GM12878 (cell line): ENCODE measurements at regions not wholly inside any gene's neighbourhood (a gene's known extent, or its start where the extent isn't known, plus 50 kb on each side); places are given as distances from the start of the nearest gene placed in this dataset.

Source experiments
- ATAC-seq: fragments of 200-7000 bp; cut with Tn5 transposase; 3 replicates; pipeline ENCODE4 v1.9.1; 2020; ENCODE audit warnings: mild to moderate bottlenecking, moderate library complexity
- BruUV-seq: library from RNA; stranded (reverse); fragments of 400-500 nt; replicated peaks from 2 replicates; lab custom pipeline; 2021; lab: Mats Ljungman, UMichigan
- CTCF ChIA-PET: fragments of 300-600 bp; sonication (Branson Sonifier 250); formaldehyde crosslinking; extraction: SDS; loops from one replicate; lab custom pipeline; 2021; ENCODE audit warnings: inconsistent platforms; lab: Yijun Ruan, JAX
- POLR2A ChIA-PET: fragments of 350-600 bp; formaldehyde crosslinking; extraction: SDS; loops from one replicate; lab custom pipeline; 2021; ENCODE audit warnings: inconsistent platforms; lab: Charles Lee
- RAD21 ChIA-PET: fragments of 300-600 bp; sonication (Branson Sonifier 250); formaldehyde crosslinking; loops from one replicate; lab custom pipeline; 2023; ENCODE audit warnings: antibody characterized with exemption; ENCODE audit not compliant: unreplicated experiment; lab: Charles Lee
- SMC1A ChIA-PET: fragments of 300-600 bp; sonication (Branson Sonifier 250); formaldehyde crosslinking; loops from one replicate; lab custom pipeline; 2023; ENCODE audit not compliant: unreplicated experiment, uncharacterized antibody; lab: Charles Lee
- DNase-seq: peaks from one replicate; pipeline ENCODE4 v3.0.0-alpha.2; 2011; ENCODE audit warnings: low read depth, low spot score
- FAIRE-seq: peaks from 3 replicates; lab custom pipeline; 2011; peaks lifted over from hg19 to GRCh38; lab: Jason Lieb, UNC
- H2AFZ ChIP-seq: 2 replicates; pipeline ENCODE4 v1.6.0; 2011; ENCODE audit warnings: low read depth, low read length, control low read depth; ENCODE audit not compliant: control insufficient read depth
- H3K27ac ChIP-seq: 2 replicates; pipeline ENCODE4 v1.5.1; 2011; ENCODE audit warnings: control low read depth; ENCODE audit not compliant: control insufficient read depth, insufficient read depth
- H3K27me3 ChIP-seq, 2 experiments: replicated peaks in 1 of 2; 2 replicates each; pipeline versions ENCODE4 v1.6.0 to v1.6.1; 2011; ENCODE audit warnings: low read length in 1 of 2; ENCODE audit not compliant: control insufficient read depth in 2 of 2, insufficient read depth in 2 of 2
- H3K36me3 ChIP-seq, 2 experiments: 2 replicates each; pipeline ENCODE4 v1.5.1; 2011; ENCODE audit warnings: low read length in 1 of 2; ENCODE audit not compliant: control insufficient read depth in 2 of 2, insufficient read depth in 2 of 2
- H3K4me1 ChIP-seq: 2 replicates; pipeline ENCODE4 v1.6.1; 2011; ENCODE audit warnings: mild to moderate bottlenecking, low read length, moderate library complexity, mixed read lengths; ENCODE audit not compliant: control insufficient read depth, insufficient read depth
- H3K4me2 ChIP-seq: 2 replicates; pipeline ENCODE4 v1.6.0; 2011; ENCODE audit warnings: control low read depth; ENCODE audit not compliant: control insufficient read depth, insufficient read depth
- H3K4me3 ChIP-seq: fragments of 200-600 bp; sonication (generic); 2 replicates; pipeline ENCODE4 v1.5.1; 2016
- H3K79me2 ChIP-seq: 2 replicates; pipeline ENCODE4 v1.6.0; 2011; ENCODE audit warnings: low read length; ENCODE audit not compliant: control insufficient read depth, insufficient read depth
- H3K9ac ChIP-seq: 2 replicates; pipeline ENCODE4 v1.8.0; 2011; ENCODE audit warnings: low read length, control low read depth, mixed read lengths; ENCODE audit not compliant: control insufficient read depth, insufficient read depth
- H3K9me3 ChIP-seq: replicated peaks from 3 replicates; pipeline ENCODE4 v1.5.1; 2011; ENCODE audit warnings: mild to moderate bottlenecking, low read length; ENCODE audit not compliant: control insufficient read depth, insufficient read depth
- H4K20me1 ChIP-seq: 2 replicates; pipeline ENCODE4 v1.6.0; 2011; ENCODE audit not compliant: control insufficient read depth, insufficient read depth
- BCLAF1 ChIP-seq: fragments of 450-650 bp; IDR thresholded peaks from 2 replicates; pipeline ENCODE4 v1.6.1; 2017; ENCODE audit warnings: antibody characterized with exemption, mild to moderate bottlenecking, moderate library complexity
- WGBS: methylation state at CpG from one replicate; pipeline ENCODE4 v1.1.6; 2016; ENCODE audit warnings: low lambda C conversion rate; ENCODE audit not compliant: insufficient replicate concordance, insufficient coverage; ENCODE audit errors: missing lambda C conversion rate; 5-methylcytosine and 5-hydroxymethylcytosine counted together
- in situ Hi-C: fragments of 300-500 bp; cut with MboI; formaldehyde crosslinking; loops from 9 replicates; pipeline ENCODE4 v1.14.3; 2018; ENCODE audit warnings: mixed read lengths
- intact Hi-C: fragments of 100-400 bp; cut with micrococcal nuclease; formaldehyde crosslinking; loops from one replicate; pipeline ENCODE4 v1.14.2; 2022; ENCODE audit not compliant: unreplicated experiment

GRCh38 chr1:100643471-100644196, 75.9 kb upstream of the VCAM1 start:
- WGBS, result 34% methylated on average over 4 of the region's 4 CpGs

More at GRCh38 chr1:100643471-100644196, 75.9 kb upstream of the VCAM1 start:
- no peak for TF ChIP-seq BCLAF1
- no peak for DNase-seq
- Histone ChIP-seq H3K36me3 (no peaks in the 10 kb centered on the region), H3K4me2 (no peak overlapping the region), H3K9ac (no peak overlapping the region), H3K27me3 (no peaks in the 10 kb centered on the region; a peak in 1 of 4 replicates), H3K27ac (no peak overlapping the region), H3K9me3 (no peaks in the 10 kb centered on the region; the same call in 2 of the 3 replicates), H3K4me1 (no peaks in the 10 kb centered on the region), H3K4me3 (no peak overlapping the region), H4K20me1 (no peaks in the 10 kb centered on the region), H2AFZ (no peak overlapping the region), H3K79me2 (no peaks in the 10 kb centered on the region)
- no TSS peak for BruUV-seq
- no peak for FAIRE-seq
- RAD21 ChIA-PET, result no interaction called here
- POLR2A ChIA-PET, result no interaction called here
- intact Hi-C loops (no loop called here), in situ Hi-C loops (no loop called here)
- CTCF ChIA-PET, result interaction anchor here (1.2 kb wide), 1 partner anchor 225 kb away, joined by 3 read pairs; no protein-coding TSS in a partner anchor
- no peak for ATAC-seq
- SMC1A ChIA-PET, result interaction anchor here (1.3 kb wide), 1 partner anchor 76 kb away, joined by 3 read pairs; the partner anchor contains the start of gene VCAM1
